BJ (cell line): ENCODE measurements at regions not wholly inside any gene's neighbourhood (a gene's known extent, or its start where the extent isn't known, plus 50 kb on each side); places are given as distances from the start of the nearest gene placed in this dataset.

Experiments used
- CTCF ChIA-PET: fragments of 350-600 bp; formaldehyde crosslinking; extraction: SDS; loops from one replicate; lab custom pipeline; 2021; ENCODE audit warnings: antibody characterized with exemption, inconsistent platforms; lab: Yijun Ruan, JAX
- POLR2A ChIA-PET: fragments of 300-600 bp; sonication (Branson Sonifier 250); formaldehyde crosslinking; extraction: SDS; loops from one replicate; lab custom pipeline; 2021; ENCODE audit warnings: antibody characterized with exemption; lab: Charles Lee
- DNase-seq: peaks from one replicate; pipeline ENCODE4 v3.0.0-alpha.2; 2011; ENCODE audit warnings: low read depth
- H3K27me3 ChIP-seq: 2 replicates; pipeline ENCODE4 v1.6.0; 2011; ENCODE audit warnings: low read length; ENCODE audit not compliant: control insufficient read depth, insufficient read depth
- H3K36me3 ChIP-seq: 2 replicates; pipeline ENCODE4 v1.5.1; 2011; ENCODE audit warnings: low read length; ENCODE audit not compliant: control insufficient read depth, insufficient read depth
- H3K4me3 ChIP-seq: 2 replicates; pipeline ENCODE4 v1.5.1; 2011; ENCODE audit warnings: low read depth, mild to moderate bottlenecking, control low read depth, low read length
- TF ChIP-seq, protein P1 (sequence below): IDR thresholded peaks from 2 replicates; pipeline ENCODE4 v1.5.1; 2011; ENCODE audit warnings: low read depth, mild to moderate bottlenecking, control low read depth, inconsistent platforms, low read length, moderate library complexity; ENCODE audit not compliant: insufficient read depth

DNA sequence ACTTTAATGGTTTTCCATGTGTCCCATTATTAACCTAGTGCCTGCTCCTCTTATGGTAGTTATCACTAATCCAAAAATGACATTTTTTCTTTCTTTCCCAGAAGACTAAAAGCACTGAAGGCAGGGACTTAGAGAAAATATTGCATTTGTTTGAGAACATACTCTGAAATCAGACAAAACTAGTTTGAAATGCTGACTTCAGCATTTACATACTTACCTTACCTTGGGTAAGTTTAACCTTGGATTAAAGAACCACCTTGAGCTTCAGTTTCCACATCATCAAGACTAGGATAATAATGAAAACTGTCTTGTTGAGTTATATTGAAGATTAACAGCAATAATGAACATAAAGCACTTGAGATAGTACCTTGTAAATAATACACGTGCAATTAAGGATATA lies 413.0 kb downstream of the SOX2 start:
- DNase-seq, result no peak

DNA sequence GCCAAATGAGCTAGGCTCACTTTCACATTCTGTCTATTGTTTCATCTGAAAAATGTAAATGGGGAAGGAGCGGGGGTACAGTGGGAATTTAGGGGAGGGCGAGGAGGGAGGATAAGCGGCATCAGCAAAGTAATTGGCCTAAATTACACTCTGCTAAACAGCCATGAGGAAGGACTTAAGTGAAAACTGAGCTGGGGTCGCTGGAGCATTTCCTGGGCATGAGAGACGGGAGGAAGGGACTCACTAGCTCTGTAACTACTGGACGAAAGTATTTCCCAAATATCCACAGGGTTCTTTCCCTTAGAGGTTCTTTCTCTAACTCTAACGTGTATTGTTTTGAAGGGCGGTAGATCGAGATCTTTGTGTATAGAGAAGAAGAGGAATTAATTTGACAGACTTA lies 418.0 kb downstream of the SOX2 start:
- CTCF ChIA-PET, result no interaction called here

More for the DNA sequence above, 413.0 kb downstream of the SOX2 start:
- ChIA-PET POLR2A (no interaction called here), CTCF (no interaction called here)
- Histone ChIP-seq H3K27me3 (no peaks in the 10 kb centered on the region), H3K4me3 (no peak overlapping the region), H3K36me3 (no peaks in the 10 kb centered on the region)
- TF ChIP-seq, protein P1, sequence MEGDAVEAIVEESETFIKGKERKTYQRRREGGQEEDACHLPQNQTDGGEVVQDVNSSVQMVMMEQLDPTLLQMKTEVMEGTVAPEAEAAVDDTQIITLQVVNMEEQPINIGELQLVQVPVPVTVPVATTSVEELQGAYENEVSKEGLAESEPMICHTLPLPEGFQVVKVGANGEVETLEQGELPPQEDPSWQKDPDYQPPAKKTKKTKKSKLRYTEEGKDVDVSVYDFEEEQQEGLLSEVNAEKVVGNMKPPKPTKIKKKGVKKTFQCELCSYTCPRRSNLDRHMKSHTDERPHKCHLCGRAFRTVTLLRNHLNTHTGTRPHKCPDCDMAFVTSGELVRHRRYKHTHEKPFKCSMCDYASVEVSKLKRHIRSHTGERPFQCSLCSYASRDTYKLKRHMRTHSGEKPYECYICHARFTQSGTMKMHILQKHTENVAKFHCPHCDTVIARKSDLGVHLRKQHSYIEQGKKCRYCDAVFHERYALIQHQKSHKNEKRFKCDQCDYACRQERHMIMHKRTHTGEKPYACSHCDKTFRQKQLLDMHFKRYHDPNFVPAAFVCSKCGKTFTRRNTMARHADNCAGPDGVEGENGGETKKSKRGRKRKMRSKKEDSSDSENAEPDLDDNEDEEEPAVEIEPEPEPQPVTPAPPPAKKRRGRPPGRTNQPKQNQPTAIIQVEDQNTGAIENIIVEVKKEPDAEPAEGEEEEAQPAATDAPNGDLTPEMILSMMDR, result no peak

DNA sequence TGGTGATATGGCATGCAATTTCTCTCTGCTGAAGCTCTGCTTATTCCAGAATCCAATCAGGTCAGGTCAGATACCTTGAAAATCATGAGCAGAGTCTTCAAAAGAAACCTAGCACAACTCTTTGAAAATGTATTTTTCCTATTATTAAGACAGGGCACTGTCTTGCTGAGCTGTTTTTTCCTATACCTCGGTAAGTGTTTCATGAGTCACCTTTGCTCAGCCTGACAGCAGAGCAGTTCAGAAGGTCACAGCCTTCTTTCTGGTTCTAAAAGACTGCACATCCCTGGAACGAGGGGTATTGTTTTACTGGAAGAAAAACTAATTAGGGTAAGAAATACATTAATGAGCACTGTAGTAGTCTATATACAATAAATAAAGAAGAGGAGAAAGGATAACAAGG lies 422.0 kb downstream of the SOX2 start:
- CTCF ChIA-PET, result no interaction called here
- POLR2A ChIA-PET, result no interaction called here

More for the DNA sequence above, 418.0 kb downstream of the SOX2 start:
- TF ChIP-seq, protein P1, result no peak
- no peak for DNase-seq
- no peak overlapping the region for H3K4me3 ChIP-seq
- POLR2A ChIA-PET, result no interaction called here
- no peaks in the 10 kb centered on the region for H3K36me3 ChIP-seq
- H3K27me3 ChIP-seq, result no peaks in the 10 kb centered on the region

DNA sequence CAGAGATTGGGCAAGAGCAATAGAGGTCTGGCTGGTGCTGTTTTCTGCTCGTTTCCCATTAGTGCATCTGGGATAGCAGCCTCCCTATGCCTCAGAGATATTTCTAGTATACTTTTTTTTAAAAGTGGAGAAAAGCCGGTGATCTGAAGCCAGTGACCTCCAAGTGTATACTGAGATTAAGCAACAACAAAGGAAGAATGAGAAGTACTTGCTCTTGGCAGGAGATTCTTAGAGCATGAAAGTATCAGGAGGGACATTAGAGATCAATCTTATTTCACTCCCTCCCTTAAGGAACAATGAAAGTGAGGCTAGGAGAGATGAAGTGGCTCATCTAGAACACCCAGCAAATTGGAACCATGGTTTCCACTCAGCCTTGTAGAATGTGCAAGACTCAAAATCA lies 423.3 kb downstream of the SOX2 start:
- DNase-seq, result no peak
- POLR2A ChIA-PET, result no interaction called here
- CTCF ChIA-PET, result no interaction called here
- Histone ChIP-seq H3K4me3 (no peak overlapping the region), H3K27me3 (no peaks in the 10 kb centered on the region), H3K36me3 (no peaks in the 10 kb centered on the region)
- TF ChIP-seq, protein P1, result no peak

More for the DNA sequence above, 422.0 kb downstream of the SOX2 start:
- H3K4me3 ChIP-seq, result no peak overlapping the region
- TF ChIP-seq, protein P1, result no peak
- no peaks in the 10 kb centered on the region for H3K36me3 ChIP-seq
- H3K27me3 ChIP-seq, result no peaks in the 10 kb centered on the region
- DNase-seq, result no peak

DNA sequence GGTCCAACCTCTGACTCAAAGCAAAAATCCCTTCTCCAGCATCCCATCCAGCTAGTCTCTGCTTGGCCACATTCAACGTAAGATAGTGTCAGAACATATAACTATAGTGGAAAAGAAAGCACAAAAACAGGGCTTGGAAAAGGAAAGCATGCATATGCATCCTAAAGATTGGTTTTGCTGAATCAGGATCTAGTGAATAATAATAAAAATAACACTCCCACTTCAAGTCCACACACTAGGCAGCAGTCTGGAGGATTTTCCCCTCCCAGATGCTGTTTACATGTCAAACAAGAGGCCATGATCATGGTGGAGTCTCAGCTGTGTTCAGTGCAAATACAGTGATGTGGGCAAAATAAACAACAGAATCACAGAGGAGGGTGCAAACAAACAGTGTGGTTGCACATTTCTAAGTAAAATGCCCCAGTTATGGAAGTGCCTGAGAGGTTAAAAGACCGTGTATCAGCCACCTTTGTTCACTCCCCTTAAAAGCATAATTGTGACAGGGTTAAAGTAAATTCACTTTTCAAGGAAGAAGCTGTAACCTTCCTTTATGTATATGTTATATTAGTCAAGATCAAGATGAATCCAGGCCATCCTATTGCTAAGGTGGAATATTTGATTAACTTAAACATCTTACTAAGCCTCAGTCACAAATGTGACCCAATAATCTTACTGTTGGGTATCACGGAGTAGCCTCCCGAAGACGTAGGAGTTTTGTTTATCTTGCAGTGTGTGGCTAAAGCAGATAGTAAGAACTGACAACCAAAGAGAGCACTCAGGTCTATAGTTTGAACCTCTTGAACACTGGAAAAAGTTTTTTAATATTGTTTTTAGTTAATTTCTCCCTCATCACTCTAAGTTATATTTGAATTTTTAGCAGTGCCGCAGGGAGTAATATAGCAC lies 424.5 kb downstream of the SOX2 start:
- no peak for DNase-seq
- Histone ChIP-seq H3K27me3 (no peaks in the 10 kb centered on the region), H3K36me3 (no peaks in the 10 kb centered on the region), H3K4me3 (no peak overlapping the region)
- ChIA-PET POLR2A (no interaction called here), CTCF (no interaction called here)
- TF ChIP-seq, protein P1, result no peak
